NOMO-1 treated with DMSO at 0.1 percent for 48 hours (cell line): ENCODE measurements at regions not wholly inside any gene's neighbourhood (a gene's known extent, or its start where the extent isn't known, plus 50 kb on each side); places are given as distances from the start of the nearest gene placed in this dataset.

Source experiments
- DNase-seq: peaks from one replicate; lab custom pipeline; 2025; ENCODE audit not compliant: unreplicated experiment; lab: John Stamatoyannopoulos, UW

- no peak for DNase-seq
These were observed 53.8 kb downstream of the ADM start for GRCh38 chr11:10358696-10359095.

GRCh38 chr11:10359171-10359570, 54.3 kb downstream of the ADM start:
- no peak for DNase-seq

- DNase-seq, result no peak
These were observed 56.0 kb downstream of the ADM start for GRCh38 chr11:10360835-10361234.

GRCh38 chr11:10365045-10365444, 60.2 kb downstream of the ADM start:
- DNase-seq, result no peak

GRCh38 chr11:10366568-10367331, 61.9 kb downstream of the ADM start:
- DNase-seq, result peak; percentile 80

GRCh38 chr11:10371926-10372641, 67.2 kb downstream of the ADM start:
- DNase-seq, result no peak

GRCh38 chr11:10373340-10373739, 68.5 kb downstream of the ADM start:
- DNase-seq, result no peak

GRCh38 chr11:10373929-10374328, 69.1 kb downstream of the ADM start:
- DNase-seq, result no peak

- DNase-seq, result no peak
These were observed 69.5 kb downstream of the ADM start for GRCh38 chr11:10374386-10374785.

GRCh38 chr11:10375280-10375971, 70.6 kb downstream of the ADM start:
- no peak for DNase-seq

- no peak for DNase-seq
These were observed 71.2 kb downstream of the ADM start for GRCh38 chr11:10376061-10376460.

GRCh38 chr11:10377183-10377582, 72.3 kb downstream of the ADM start:
- DNase-seq, result peak; percentile 17

GRCh38 chr11:10378362-10378761, 73.5 kb downstream of the ADM start:
- no peak for DNase-seq

- no peak for DNase-seq
These were observed 74.1 kb downstream of the ADM start for GRCh38 chr11:10379022-10379421.

GRCh38 chr11:10379426-10379825, 74.6 kb downstream of the ADM start:
- no peak for DNase-seq

- DNase-seq, result no peak
These were observed 75.0 kb upstream of the AMPD3 start for GRCh38 chr11:10379871-10380568.

GRCh38 chr11:10380921-10381320, 74.1 kb upstream of the AMPD3 start:
- DNase-seq, result no peak

- DNase-seq, result no peak
These were observed 73.3 kb upstream of the AMPD3 start for GRCh38 chr11:10381736-10382135.

- peak; percentile 3 for DNase-seq
These were observed 72.5 kb upstream of the AMPD3 start for GRCh38 chr11:10382518-10382917.

- no peak for DNase-seq
These were observed 69.4 kb upstream of the AMPD3 start for GRCh38 chr11:10385696-10386095.

GRCh38 chr11:10386361-10386760, 68.7 kb upstream of the AMPD3 start:
- no peak for DNase-seq
